Stimulated activated CD8-positive, alpha-beta memory T cell treated with anti-CD3 and anti-CD28 coated beads, Interleukin-7, amount 100 ng/mL, for 1 hour (primary cell): ENCODE measurements at regions not wholly inside any gene's neighbourhood (a gene's known extent, or its start where the extent isn't known, plus 50 kb on each side); places are given as distances from the start of the nearest gene placed in this dataset.
"Not testable (repeated sequence)": the region's sequence is repeated elsewhere in the genome, so short reads cannot be mapped to it uniquely, and the experiment has no call there.

ENCODE experiments used
- DNase-seq, 2 donors: peaks; one replicate each; pipeline ENCODE4 v3.0.0-alpha.2; 2020; ENCODE audit warnings: low read depth in 2 of 2

DNA sequence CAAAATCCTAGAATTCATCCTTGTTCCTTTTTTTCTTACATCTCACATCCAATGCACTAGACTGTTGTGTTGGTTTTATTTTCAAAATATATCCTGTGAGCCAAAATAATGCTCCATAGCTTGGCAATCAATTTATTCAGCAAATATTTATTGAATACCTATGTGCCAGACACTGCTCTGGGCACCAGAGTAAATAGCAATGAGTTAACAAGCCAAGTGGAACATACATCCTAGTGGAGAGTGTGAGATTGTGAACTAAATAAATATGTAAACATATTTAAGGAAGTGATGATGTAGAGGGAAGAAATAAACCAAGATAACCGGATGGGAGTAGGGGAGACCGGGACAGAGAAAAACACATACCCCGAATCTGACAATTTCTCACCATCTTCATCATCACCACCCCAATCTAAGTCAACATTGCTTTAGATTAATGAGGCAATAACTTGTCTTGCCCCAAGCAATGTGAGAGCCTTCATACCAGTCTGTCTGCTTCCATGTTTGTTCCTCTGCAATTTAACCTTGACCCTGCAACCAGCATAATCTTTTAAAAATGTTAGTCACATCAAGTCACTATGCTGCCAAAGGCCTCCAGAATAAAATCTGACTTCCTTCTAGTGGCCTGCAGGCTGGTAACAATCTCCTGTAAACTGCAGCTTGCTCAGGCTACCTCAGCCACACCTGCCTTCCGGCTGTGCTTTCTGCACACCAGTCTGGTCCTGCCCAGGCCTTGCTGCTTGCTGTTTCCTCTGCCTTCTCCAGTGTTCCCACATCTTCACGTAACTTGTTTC is 199.2 kb downstream of the DLEU7 start:
- DNase-seq, result no peak

DNA sequence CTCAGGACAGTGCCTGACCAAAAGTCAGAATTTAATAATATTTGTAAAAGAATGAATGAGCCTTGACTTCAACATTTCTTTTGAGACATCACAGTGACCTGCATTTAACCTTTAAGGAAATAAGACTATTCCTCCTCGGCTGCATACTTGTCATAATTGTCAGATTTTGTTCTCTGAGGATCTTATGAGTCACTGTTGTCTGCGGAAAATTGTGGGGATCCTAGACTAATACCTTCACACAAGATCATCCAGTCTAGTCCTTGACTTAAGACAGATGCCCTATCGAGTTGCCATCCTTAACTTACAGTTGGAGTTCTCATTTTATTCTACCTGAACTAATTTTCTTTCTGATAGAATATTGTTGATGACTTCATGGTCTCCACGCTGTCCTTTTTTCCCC is 198.4 kb downstream of the DLEU7 start:
- no peak for DNase-seq

DNA sequence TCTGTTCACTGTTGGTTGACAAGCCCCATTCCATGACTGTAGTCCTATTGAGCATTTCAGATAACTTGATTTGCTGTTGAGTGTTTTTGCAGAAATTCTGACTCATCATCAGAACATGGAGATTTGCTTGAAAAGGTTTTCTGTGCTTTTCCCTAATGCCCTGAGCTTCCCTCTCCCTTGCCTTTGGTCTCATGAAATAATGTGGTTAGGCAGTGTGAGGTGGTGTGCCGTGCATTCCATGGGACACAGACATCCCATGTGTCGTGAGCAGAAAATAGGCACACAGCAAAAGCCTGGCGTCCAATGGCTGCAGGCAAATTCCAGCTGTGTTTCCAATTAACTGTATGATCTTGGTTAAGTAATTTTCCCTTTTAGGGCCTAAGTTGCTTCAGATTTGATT is 197.4 kb downstream of the DLEU7 start:
- DNase-seq, result no peak

DNA sequence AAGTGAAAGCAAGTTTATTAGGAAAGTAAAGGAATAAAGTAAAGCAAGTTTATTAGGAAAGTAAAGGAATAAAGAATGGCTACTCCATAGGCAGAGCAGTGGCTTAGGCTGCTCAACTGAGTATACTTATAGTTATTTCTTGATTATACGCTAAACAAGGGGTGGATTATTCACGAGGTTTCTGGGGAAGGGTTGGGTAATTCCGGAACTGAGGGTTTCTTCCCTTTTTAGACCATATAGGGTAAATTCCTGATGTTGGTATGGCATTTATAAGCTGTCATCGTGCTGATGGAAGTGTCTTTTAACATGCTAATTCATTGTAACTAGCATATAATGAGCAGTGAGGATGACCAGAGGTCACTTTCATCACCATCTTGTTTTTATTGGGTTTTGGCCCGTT is 194.3 kb downstream of the DLEU7 start:
- DNase-seq, result no peak

DNA sequence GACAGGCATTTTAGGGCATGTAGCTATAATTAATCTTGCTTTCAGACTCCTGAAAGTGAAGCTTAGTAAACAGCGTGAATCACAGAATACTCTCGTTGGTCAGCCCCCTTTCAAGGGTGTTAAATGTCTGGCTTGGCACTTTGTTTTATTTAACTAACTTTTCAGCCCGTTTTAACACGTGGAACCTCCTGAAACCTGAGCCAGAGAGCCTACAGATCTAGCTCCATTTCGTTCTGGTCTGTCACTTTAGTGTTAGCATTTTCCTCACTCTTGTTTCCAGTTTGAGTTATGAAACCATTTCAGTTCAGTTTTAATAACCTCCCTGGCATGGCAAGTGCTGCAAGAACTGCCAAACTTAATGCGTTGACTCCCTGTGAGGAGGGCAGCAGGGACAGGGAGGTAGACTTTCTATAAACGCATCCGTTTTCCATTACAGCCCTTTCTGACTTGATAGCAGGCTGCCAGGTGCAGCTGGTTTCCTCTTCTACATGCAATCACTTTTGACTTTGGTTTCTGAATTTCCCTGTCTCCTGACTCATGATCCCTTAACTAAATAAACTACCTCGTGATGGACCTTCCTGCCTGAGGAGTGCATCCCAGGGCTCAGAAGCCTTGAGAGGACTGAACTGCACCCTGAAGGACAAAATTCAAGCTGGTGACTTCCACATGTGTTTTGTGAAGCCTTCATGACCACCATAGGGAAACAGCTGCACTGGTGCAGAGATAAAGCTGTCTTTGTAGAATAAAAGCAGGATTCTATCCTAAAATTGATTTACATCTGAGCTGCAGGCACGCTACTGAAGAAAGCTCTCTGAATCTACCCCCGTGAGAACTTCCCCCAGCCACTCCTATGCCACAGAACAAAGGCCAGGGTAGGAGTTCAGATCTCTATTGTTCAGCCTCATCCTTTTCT is 192.6 kb downstream of the DLEU7 start:
- no peak for DNase-seq

DNA sequence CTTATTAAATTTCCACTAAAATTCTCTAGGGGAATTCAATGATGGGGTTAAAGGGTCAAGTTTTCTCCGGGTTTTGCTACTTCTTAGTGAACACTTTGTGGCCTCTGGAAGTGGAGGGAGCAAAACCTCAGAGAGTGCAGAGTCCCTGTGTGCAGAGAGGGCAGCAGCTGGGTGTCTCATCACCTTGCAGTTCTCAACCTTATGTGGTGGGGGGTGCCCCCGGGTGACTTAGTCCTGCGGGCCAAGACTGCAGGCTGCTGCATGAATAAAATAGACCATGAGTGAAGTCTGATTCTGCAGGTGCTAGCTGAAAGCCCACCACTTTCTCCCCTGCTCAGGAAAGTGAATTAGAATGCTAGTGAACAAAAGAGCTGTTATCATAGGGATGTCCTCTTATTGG is 191.6 kb downstream of the DLEU7 start:
- DNase-seq, result no peak

DNA sequence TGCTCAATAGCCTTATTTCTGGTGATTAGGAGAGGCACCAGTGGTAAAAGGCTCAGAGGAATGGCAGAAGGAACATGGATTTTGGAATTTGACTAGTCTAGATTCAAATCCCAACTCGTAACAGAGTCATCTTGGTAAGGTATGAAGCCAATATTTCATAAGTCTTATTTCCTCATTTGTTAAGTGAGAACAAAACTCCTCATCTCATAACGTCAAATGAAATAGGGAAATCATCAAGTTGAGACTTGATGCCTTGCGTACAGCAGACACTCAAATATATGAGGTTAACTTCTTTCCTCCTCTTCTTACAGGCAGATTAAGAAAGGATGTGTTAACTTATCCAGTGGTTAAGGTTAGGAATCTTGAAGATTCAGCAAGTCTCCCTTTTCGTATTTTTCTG is 189.2 kb downstream of the DLEU7 start:
- DNase-seq, result no peak

DNA sequence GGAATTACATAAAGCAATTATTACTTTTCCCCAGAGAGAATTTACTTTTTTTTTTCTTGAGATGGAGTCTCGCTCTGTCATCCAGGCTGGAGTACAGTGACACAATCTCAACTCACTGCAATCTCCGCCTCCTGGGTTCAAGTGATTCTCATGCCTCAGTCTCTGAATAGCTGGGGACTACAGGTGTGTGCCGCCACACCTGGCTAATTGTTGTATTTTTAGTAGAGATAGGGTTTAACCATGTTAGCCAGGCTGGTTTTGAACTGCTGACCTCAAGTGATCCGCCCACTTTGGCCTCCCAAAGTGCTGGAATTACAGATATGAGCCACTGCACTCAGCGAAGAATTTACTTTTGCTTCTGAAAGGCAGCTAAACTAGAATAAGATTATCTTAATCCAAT is 181.6 kb downstream of the DLEU7 start:
- DNase-seq, result not testable (repeated sequence)

DNA sequence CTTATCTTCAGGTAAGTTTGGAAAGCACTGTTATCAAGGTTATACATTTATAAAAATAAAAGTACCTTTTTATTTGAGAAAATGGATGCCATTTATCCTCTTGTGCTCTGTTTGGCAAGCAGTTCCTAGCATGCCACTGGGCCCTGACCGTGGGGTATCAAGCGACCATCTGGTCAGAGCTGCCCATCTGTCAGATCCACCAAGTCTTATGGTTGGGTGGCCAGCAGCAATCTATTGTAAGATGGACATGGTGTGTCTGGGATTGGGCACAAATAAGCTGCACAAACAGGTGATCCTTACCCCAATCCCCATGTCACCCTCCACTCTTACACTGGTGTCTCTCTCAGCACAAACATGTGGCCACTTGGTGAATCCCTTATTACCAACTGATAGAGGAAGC is 178.5 kb downstream of the DLEU7 start:
- DNase-seq, result no peak

DNA sequence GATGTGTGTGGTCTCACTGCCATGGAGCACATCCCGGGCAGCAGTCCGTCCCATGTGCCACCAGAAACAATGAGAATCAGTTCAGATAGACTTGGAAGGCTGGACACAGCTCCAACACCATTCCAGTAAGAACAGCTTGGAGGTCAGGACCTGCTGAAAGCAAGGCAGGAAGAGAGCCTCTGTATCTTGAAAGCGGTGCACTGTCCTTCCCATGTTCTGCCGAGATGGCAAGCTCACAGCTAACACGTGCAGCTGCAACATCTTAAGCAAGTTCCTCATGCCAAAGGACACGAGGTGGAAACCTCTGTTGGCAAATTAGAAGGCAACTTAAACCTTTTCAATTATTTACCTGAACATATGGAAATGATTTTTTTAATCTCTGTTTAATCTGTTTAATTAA is 175.4 kb downstream of the DLEU7 start:
- no peak for DNase-seq

DNA sequence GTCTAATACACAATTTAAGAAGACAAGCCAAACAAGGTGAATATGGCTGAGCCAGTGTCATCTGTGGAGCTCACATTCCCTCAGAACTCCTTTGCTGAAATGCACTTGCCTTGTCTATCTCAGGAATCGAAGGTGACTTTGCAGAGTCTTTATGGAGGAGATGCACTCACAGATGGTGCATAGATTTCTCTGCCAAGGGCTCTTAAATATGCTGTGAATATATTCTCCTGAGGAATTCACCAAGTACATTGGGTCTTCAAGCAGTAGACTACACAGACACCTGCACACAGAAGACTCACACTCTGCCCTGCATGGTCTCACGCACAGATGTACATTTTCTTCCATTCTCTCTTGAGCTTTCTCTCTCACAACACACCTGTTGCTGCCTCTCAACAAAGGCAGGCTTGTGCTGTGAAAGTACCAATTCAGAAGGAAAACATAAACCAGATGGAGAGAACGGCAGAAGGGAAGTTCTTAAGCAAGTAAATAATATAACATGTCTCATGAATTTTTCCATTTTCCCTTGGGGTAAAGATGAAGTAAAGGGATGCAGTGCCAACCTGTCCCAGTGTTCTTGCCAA is 174.7 kb downstream of the DLEU7 start:
- DNase-seq, result no peak

DNA sequence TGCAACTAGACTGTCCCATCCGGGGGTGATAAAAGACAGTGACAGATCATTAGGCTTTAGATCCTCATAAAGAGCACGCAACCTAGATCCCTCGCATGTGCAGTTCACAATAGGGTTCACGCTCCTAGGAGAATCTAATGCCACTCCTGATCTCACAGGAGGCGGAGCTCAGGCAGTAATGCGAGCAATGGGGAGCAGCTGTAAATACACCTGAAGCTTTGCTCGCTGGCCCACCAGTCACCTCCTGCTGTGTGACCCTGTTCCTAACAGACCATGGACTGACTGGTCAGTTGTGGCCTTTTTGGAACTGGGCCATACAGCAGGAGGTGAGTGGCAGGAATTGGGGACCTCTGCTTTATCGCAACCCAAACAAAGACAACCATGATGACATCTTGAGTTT is 173.2 kb downstream of the DLEU7 start:
- DNase-seq, result no peak

DNA sequence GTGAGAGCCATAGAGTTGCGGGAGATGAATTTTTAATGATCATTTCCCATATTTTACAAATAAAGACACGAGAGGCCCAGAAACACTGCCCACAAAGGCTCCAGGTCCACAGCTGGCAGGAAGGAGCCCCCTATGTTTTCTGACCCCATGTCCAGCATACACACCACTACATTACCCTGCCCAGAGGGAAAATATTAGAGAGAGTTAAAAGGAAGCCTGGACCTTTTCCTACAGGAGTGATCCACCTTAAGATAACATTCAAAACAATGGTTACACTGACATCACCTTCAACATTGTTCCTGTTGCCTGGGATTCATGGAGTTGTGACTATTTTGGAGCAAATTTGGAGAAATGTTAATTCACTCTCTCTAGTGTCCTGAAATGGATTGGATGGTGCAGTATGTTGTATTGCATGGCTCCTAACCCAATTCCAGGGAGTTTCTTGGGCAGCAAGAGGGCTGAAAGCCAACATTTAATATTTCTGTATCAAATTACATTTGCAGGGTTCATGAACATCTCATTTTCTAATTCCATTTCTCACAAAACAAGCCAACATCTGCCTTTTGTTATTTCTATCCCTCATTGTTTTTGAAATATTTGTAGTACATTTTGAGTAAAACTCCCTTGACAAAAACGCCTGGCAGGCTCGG is 172.5 kb downstream of the DLEU7 start:
- DNase-seq, result no peak

DNA sequence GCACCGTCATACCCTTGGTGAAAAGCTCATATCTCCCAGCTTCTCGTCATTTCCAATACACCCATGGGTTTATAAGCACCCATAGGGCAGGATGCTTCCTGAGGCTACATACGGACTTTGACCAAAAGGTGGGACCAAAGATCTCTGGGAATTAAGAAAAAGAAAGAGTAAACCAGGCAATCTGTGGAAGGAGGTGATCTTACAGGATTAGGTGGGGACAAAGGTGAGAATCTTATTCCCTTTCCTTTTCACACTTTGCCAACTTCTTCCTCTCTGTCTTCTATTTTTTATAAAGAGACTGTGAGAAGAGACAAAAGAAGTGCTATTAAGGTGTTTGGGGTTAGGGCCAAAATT is 172.0 kb downstream of the DLEU7 start:
- no peak for DNase-seq

DNA sequence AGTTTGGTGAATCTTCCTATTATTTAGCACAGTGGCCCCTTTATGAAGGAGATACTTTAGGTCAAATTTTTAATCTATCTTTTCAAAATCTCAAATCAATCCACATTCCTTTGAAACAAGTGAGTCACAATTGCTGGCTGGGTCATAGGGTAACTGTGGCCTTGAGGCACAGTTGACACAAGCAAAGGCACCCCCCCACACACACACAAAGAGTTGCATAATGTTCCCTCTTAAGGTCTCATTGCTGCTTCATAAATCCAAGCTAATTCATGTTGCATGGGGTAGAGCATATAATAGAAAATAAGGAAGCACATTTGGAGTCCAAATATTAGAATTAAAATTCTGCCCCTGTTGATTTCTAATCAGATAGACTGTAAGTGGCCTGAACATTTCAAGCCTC is 171.5 kb downstream of the DLEU7 start:
- DNase-seq, result no peak

DNA sequence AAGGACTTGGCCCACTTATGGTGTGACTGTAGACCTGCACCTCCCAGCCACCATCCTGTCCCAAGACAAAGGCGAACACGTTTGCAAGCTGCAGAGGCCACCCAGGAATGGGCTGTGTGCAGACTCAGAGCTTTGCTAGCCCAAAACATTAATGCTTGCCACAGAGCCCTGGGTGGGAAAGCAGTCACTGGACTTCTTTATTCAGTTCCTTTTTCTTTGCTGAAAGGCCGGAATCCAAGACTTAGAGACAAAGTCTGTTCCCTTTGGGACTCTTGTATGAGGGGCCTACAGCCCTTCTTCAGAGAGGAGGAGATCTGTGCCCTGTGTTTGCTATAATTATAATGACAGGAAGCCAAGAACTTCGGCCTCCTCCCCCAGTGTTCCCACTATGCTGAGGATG is 167.8 kb downstream of the DLEU7 start:
- DNase-seq, result no peak

DNA sequence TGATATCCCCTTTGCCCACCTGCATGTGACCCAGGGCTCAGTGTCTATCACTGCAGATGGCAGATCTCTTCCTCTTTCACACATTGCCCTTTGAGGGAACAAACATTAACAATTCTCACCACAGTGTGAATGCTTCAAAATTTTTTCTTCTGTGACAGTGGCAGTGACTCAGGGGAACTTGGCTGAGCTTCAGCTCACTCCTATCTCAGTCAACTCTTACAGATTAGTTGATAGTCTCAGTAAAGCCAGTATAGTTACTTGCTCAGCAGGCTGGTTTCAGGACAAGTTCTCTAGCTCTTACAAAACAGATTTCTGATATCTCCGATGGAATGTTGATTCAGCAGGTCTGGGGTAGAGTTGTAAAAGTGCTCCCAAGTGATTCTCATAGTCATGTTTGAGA is 166.9 kb downstream of the DLEU7 start:
- DNase-seq, result no peak

DNA sequence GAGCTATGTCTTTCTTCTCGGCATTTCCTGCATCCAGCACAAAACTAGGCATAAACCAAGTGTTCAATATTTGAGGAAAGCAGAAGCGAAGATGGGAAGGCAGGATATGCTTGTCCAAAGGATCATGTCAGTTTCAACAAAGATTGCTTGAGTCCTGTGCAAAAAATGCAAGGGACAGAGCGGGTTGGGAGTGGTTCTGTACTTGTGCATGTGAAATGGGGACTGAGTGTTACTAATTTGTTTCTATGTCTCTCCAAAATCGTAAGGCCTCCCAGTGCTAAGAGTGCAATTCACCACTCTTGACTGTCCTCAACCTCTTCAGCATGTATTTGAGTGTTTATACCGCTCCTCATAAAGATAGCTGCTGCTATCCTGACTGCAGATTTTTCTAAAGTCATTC is 166.2 kb downstream of the DLEU7 start:
- no peak for DNase-seq

DNA sequence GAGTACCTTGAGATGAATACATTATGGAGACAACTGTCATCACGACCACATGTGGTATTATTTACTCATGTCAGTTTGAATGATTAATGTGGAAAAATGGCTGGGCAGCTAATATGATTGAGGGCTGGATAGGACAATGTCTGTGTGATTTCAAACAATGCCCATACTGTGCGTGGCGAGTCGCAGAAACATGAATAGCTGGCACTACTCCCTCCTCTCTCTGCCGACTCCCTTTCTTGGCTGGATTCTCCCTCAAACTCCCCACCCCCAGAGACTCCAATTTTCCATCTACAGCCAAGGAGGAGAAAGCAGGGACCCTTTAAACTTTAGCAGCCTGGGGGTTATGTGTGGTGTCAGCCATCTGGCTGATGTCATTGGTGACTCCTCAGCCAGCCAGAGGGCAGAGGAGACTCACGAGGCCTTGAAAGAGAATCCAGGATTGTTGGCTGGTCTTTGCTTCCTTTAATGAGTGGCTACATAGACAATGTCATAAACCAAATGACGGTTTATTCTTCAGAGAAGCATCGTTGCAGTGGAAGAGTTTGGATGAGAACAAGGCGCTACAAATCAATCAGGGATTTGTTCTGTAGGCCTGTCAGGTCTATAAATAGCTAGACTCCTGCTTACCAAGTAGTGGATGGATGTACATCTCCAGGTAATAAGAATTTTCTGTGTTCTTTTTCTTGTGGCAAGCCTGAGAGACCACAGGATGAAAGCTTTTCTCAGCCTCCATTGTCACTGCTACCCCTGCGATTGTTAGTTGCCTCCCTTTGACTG is 165.6 kb downstream of the DLEU7 start:
- no peak for DNase-seq

DNA sequence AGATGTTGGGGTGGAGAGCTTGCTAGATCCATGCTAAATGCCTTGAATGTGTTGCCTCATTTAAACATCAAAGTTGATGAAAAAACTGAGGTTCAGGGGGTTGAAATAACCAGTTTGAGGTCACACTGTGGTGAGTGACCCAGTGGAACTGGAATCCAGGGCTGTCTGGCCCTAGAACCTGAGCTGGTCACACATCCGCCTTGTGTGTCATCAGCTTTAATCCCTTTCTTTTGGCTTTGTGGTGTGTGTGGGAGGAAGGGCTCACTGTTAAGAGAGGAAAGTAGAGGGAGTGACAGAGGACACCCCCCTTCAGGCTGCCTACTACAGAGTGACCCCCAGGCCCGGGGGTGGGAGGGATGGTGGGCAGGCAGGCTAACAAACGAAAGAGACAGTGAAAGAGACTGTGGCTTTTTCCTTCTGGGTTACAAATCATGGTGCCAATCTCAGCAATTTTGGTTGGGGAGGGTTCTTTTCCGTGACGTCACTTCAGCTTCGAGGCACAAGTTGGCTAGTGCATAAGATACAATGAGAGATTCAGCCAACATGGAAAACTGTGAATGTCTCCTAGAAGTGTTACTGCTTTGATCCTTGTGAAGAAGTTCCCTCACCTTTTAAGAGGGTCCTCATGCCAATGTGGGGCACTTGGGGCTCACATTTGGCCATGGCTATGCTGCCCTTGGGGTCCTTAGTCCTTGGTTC is 164.9 kb downstream of the DLEU7 start:
- DNase-seq, result no peak

DNA sequence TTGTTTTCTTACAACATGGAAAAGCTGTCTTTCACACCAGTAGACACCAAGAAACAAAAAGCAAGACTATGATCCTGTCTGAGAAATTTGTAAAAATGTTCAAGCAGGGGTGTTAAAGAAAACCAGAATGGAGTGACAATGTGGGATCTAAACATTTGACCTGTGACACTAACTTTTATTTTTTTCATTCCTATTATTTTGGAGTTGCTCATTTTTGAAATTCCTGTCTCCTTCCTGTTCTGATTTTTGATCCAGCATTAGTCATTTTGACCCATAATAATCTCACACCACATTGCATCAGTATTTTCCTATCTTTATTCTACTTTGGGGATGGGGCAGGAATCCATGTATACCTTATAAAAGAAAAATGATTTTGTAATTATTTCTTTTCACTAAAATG is 164.2 kb downstream of the DLEU7 start:
- DNase-seq, result no peak
